ENCODE measurements at regions not wholly inside any gene's neighbourhood (a gene's known extent, or its start where the extent isn't known, plus 50 kb on each side); places are given as distances from the start of the nearest gene placed in this dataset.
"Not testable (repeated sequence)": the region's sequence is repeated elsewhere in the genome, so short reads cannot be mapped to it uniquely, and the experiment has no call there.

DNA sequence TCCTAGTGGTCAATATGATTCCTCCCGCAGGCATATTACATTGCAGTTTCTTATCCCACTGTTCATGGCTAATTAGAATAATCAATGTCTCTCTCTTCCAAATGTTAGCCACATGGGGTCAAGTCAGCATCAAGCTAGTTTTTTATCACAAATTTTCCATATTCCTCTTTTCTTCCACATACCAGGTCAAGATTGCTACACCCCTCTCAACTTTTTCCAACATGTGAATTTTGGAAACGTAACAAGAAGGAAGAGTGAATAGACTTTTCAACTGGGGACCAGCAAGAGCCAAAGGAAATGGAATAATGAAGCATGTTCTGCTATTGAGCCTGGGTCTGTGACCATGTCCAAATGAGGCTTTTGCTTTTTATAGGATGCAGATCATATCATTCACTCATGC is 65.1 kb downstream of the SOD2 start:
- Histone ChIP-seq H3K27ac (ENCODE audit: extremely low read depth, low read depth, low read length) (no peak overlapping the region), H3K4me1 (ENCODE audit: control insufficient read depth, insufficient read depth, low read length) (no peaks in the 10 kb centered on the region), H3K4me3 (ENCODE audit: low read depth, low read length) (no peak overlapping the region), H3K36me3 (ENCODE audit: control insufficient read depth in 2 of 2, insufficient read depth in 1 of 2, low read length in 2 of 2) (no peaks in the 10 kb centered on the region), H3K9me3 (ENCODE audit: control insufficient read depth, insufficient read depth, low read depth, low read length) (no peaks in the 10 kb centered on the region)
- TF ChIP-seq, protein P1, sequence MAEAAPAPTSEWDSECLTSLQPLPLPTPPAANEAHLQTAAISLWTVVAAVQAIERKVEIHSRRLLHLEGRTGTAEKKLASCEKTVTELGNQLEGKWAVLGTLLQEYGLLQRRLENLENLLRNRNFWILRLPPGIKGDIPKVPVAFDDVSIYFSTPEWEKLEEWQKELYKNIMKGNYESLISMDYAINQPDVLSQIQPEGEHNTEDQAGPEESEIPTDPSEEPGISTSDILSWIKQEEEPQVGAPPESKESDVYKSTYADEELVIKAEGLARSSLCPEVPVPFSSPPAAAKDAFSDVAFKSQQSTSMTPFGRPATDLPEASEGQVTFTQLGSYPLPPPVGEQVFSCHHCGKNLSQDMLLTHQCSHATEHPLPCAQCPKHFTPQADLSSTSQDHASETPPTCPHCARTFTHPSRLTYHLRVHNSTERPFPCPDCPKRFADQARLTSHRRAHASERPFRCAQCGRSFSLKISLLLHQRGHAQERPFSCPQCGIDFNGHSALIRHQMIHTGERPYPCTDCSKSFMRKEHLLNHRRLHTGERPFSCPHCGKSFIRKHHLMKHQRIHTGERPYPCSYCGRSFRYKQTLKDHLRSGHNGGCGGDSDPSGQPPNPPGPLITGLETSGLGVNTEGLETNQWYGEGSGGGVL (tag by site-specific recombination; IDR thresholded peaks at IDR 0.05) = no peak
- TF ChIP-seq TCF7L2 (IDR thresholded peaks at IDR 0.05; ENCODE audit: borderline replicate concordance, low read depth, low read length) = no peak
- no peak for TF ChIP-seq ZNF76 (tag by site-specific recombination; IDR thresholded peaks at IDR 0.05; ENCODE audit: borderline replicate concordance, low read depth)
- TF ChIP-seq, protein P2, sequence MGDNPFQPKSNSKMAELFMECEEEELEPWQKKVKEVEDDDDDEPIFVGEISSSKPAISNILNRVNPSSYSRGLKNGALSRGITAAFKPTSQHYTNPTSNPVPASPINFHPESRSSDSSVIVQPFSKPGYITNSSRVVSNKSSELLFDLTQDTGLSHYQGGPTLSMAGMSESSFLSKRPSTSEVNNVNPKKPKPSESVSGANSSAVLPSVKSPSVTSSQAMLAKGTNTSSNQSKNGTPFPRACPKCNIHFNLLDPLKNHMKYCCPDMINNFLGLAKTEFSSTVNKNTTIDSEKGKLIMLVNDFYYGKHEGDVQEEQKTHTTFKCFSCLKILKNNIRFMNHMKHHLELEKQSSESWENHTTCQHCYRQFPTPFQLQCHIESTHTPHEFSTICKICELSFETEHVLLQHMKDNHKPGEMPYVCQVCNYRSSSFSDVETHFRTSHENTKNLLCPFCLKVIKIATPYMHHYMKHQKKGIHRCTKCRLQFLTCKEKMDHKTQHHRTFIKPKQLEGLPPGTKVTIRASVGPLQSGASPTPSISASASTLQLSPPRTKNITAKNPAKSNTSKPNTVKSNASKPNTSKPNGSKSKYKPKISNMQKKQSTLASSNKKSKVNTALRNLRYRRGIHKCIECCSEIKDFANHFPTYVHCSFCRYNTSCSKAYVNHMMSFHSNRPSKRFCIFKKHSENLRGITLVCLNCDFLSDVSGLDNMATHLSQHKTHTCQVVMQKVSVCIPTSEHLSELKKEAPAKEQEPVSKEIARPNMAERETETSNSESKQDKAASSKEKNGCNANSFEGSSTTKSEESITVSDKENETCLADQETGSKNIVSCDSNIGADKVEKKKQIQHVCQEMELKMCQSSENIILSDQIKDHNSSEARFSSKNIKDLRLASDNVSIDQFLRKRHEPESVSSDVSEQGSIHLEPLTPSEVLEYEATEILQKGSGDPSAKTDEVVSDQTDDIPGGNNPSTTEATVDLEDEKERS (tag by site-specific recombination; IDR thresholded peaks at IDR 0.05) = no peak
- TF ChIP-seq, protein P3, sequence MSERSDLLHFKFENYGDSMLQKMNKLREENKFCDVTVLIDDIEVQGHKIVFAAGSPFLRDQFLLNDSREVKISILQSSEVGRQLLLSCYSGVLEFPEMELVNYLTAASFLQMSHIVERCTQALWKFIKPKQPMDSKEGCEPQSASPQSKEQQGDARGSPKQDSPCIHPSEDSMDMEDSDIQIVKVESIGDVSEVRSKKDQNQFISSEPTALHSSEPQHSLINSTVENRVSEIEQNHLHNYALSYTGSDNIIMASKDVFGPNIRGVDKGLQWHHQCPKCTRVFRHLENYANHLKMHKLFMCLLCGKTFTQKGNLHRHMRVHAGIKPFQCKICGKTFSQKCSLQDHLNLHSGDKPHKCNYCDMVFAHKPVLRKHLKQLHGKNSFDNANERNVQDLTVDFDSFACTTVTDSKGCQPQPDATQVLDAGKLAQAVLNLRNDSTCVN (tag by site-specific recombination; optimal IDR thresholded peaks at IDR 0.05) = no peak
- no peak for TF ChIP-seq ZBTB1 (tag by site-specific recombination; IDR thresholded peaks at IDR 0.05)
- TF ChIP-seq, protein P4, sequence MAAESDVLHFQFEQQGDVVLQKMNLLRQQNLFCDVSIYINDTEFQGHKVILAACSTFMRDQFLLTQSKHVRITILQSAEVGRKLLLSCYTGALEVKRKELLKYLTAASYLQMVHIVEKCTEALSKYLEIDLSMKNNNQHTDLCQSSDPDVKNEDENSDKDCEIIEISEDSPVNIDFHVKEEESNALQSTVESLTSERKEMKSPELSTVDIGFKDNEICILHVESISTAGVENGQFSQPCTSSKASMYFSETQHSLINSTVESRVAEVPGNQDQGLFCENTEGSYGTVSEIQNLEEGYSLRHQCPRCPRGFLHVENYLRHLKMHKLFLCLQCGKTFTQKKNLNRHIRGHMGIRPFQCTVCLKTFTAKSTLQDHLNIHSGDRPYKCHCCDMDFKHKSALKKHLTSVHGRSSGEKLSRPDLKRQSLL (tag by site-specific recombination; IDR thresholded peaks at IDR 0.05) = no peak
- no peak for TF ChIP-seq ZNF658 (tag by site-specific recombination; IDR thresholded peaks at IDR 0.05)
- TF ChIP-seq ZNF214 (tag by site-specific recombination; IDR thresholded peaks at IDR 0.05; ENCODE audit: borderline replicate concordance) = no peak
- TF ChIP-seq ZNF501 (tag by site-specific recombination; IDR thresholded peaks at IDR 0.05) = no peak
- TF ChIP-seq, protein P5, sequence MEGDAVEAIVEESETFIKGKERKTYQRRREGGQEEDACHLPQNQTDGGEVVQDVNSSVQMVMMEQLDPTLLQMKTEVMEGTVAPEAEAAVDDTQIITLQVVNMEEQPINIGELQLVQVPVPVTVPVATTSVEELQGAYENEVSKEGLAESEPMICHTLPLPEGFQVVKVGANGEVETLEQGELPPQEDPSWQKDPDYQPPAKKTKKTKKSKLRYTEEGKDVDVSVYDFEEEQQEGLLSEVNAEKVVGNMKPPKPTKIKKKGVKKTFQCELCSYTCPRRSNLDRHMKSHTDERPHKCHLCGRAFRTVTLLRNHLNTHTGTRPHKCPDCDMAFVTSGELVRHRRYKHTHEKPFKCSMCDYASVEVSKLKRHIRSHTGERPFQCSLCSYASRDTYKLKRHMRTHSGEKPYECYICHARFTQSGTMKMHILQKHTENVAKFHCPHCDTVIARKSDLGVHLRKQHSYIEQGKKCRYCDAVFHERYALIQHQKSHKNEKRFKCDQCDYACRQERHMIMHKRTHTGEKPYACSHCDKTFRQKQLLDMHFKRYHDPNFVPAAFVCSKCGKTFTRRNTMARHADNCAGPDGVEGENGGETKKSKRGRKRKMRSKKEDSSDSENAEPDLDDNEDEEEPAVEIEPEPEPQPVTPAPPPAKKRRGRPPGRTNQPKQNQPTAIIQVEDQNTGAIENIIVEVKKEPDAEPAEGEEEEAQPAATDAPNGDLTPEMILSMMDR (tag by site-specific recombination; IDR thresholded peaks at IDR 0.05) = no peak
- CTCF ChIA-PET = interaction anchor here (0.5 kb wide), 1 partner anchor 66 kb away, joined by 3 read pairs; no protein-coding TSS in a partner anchor
- POLR2A ChIA-PET = no interaction called here

DNA sequence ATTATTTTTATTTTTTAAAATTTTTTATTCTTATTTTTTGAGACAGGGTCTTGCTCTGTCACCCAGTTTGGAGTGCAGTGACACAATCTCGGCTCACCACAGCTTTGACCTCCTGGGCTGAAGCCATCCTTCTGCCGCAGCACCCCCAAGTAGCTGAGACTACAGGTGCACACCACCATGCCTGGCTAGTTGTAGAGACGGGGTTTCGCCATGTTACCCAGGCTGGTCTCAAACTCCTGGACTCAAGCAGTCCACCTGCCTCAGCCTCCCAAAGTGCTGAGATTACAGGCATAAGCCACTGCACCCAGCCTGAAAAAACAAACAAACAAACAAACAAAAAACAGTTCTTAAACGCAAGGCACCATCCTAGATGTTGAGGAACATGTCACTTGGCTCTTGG is 66.5 kb downstream of the SOD2 start:
- H3K4me3 ChIP-seq (ENCODE audit: low read depth, low read length); POLR2A ChIA-PET; H3K27ac ChIP-seq (ENCODE audit: extremely low read depth, low read depth, low read length); H3K4me1 ChIP-seq (ENCODE audit: control insufficient read depth, insufficient read depth, low read length); H3K9me3 ChIP-seq (ENCODE audit: control insufficient read depth, insufficient read depth, low read depth, low read length); H3K36me3 ChIP-seq (ENCODE audit: control insufficient read depth in 2 of 2, insufficient read depth in 1 of 2, low read length in 2 of 2): not testable (repeated sequence)
- CTCF ChIA-PET = interaction anchor here (0.6 to 1.2 kb wide), 3 partner anchors 128 to 476 kb away, joined by 3 read pairs; no protein-coding TSS in a partner anchor

DNA sequence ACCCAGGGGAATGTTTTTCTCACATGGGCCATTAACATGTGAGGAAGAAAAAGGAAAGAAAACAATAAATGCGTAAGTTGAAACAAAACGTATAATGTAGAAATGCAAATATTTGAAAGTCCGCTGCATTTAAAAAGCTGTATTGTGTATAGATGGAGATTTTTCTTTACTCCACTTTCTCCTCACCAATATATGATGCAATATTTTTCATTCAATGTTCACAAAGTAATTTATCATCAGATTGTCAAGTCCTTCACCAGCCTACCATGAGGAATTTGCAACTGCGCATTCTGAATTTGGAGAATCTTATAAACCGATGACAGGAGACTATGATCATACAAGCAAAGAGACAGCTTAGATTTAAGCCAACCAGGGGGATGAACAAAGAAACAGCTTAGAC is 69.9 kb downstream of the SOD2 start:
- ChIA-PET CTCF (interaction anchor here (1.2 to 1.4 kb wide), 2 partner anchors 9 to 10 kb away, joined by 3 to 9 read pairs; no protein-coding TSS in a partner anchor), POLR2A (no interaction called here)
- Histone ChIP-seq H3K4me3 (ENCODE audit: low read depth, low read length) (no peak overlapping the region), H3K9me3 (ENCODE audit: control insufficient read depth, insufficient read depth, low read depth, low read length) (no peaks in the 10 kb centered on the region), H3K4me1 (ENCODE audit: control insufficient read depth, insufficient read depth, low read length) (no peaks in the 10 kb centered on the region), H3K27ac (ENCODE audit: extremely low read depth, low read depth, low read length) (no peak overlapping the region), H3K36me3 (ENCODE audit: control insufficient read depth in 2 of 2, insufficient read depth in 1 of 2, low read length in 2 of 2) (no peaks in the 10 kb centered on the region)
- TF ChIP-seq HOXD13 (CRISPR knock-in tag; IDR thresholded peaks at IDR 0.05; ENCODE audit: borderline replicate concordance) = no peak
- TF ChIP-seq ZNF146 (tag by site-specific recombination; IDR thresholded peaks at IDR 0.05) = no peak
- TF ChIP-seq ZNF423 (tag by site-specific recombination; IDR thresholded peaks at IDR 0.05) = no peak
- TF ChIP-seq ZNF311 (tag by site-specific recombination; IDR thresholded peaks at IDR 0.05; ENCODE audit: borderline replicate concordance) = no peak
- TF ChIP-seq ZNF391 (tag by site-specific recombination; IDR thresholded peaks at IDR 0.05; ENCODE audit: borderline replicate concordance, low read depth) = no peak
- no peak for TF ChIP-seq MZF1 (tag by site-specific recombination; IDR thresholded peaks at IDR 0.05; ENCODE audit: borderline replicate concordance)
- no peak for TF ChIP-seq ZNF585B (tag by site-specific recombination; IDR thresholded peaks at IDR 0.05)
- no peak for TF ChIP-seq ZNF747 (tag by site-specific recombination; IDR thresholded peaks at IDR 0.05)
- no peak for TF ChIP-seq HOXC10 (CRISPR knock-in tag; IDR thresholded peaks at IDR 0.05)

Data from HEK293 (cell line).